Epidermal melanocyte (primary cell): ENCODE measurements at regions not wholly inside any gene's neighbourhood (a gene's known extent, or its start where the extent isn't known, plus 50 kb on each side); places are given as distances from the start of the nearest gene placed in this dataset.
"Not testable (repeated sequence)": the region's sequence is repeated elsewhere in the genome, so short reads cannot be mapped to it uniquely, and the experiment has no call there.

Experiments
- DNase-seq: peaks from one replicate; pipeline ENCODE4 v3.0.0; 2011; ENCODE audit warnings: low spot score; ENCODE audit not compliant: insufficient read length

DNA sequence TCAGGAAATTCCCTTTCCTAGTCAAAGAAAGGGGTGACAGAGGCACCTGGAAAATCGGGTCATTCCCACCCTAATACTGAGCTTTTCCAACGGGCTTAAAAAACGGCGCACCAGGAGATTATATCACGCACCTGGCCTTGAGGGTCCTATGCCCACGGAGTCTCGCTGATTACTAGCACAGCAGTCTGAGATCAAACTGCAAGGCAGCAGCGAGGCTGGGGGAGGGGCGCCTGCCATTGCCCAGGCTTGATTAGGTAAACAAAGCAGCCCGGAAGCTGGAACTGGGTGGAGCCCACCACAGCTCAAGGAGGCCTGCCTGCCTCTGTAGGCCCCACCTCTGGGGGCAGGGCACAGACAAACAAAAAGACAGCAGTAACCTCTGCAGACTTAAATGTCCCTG lies 107.5 kb upstream of the VWC2 start:
- not testable (repeated sequence) for DNase-seq

DNA sequence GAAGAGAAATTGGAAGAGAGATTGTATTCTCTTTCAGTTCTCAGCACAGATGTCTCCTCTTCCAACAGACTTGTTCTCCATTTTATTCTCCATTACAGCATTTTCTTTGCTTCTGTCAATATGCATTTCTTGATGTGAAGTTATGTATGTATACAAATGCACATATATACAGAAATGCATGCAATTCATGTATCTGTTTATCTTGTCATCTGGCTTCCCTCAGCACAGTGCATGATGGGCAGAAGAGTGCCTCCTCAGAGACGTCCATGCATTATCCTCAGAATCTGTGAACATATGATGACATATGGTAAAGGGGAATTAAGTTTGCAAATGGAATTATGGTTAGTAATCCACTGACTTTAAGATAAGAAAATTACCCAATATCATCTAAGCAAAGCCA lies 106.7 kb upstream of the VWC2 start:
- DNase-seq, result no peak

DNA sequence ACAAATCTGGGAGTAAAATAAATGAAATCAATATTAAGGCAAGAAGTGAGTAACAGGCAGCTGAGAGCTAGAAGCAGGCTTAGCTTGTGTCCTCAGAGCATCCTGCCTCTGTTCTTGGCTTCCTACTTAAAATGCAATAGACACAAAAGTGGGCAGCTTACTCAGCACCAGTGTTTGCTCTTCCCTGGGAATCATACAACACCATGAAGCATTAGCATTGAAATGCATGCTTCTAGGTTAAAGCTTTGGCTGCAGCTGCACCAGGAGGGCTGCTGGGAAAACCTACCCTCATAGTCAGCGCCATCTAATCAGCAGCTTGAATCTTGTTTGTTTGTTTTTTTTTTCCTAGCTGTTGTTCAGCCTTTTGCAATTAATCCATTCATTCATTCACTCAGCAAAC lies 104.2 kb upstream of the VWC2 start:
- DNase-seq, result no peak

DNA sequence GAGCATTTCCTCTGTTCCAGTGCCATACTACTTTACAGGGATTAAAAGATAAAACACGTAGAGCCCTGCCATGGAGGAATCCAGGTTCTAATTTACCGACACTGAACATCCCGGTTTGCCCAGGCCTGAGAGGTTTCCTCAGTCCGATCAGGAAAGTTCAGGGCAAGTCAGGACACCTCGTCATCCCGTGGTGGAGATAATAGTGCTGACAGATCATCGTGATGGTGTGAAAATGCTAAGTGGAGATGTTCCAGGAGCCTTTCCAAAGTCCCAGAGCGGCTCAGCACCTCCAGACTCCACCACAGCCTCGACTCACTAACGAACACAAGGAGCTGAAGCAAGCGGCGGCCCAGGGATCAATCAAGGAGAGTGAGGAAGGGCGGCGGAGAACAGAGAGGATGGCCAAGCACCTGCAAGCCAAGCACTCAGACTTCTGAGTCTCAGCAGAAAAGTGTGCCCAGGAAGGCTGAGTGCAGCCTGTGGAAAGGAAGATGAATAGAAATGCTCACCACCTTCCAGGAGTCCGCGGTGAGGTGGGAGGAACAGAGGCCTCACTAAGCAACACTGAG lies 103.7 kb upstream of the VWC2 start:
- DNase-seq, result no peak

DNA sequence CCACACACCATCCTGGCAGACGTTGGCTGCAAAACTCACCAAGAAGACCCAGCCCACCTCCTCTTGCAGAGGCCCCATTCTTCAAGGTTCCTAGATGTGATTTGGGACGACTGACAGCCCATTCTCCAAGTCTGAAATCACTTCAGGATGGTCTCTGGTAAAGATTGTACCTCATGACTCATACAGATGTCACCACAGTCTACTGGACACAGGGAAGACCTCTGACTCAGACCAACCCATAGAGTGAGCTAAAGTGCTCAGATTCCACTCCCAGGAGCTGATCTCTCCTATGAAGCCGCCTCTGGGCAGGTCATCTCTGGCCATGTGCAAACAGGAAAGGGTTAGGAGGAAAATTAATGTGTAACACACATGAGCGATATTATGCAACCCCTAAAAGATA lies 102.4 kb upstream of the VWC2 start:
- no peak for DNase-seq

DNA sequence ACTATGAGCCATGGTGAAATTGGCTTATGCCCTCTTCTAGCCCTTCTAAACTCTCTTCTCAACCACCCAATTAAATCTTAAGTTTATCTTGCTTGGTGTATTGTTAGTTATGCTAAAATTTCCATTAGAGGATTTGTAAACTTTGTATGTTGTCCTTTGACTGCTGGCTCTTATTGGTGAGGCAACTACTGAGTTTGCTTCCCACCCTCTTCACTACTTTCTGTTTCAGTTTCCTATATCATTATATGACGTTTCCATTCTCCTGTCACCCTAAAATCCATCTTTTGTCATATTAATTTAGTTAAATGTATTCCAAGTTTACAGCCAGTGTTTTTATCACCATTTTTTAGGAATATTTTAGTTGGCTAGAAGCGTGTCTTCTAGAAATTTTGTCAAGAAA lies 80.9 kb upstream of the VWC2 start:
- DNase-seq, result no peak

DNA sequence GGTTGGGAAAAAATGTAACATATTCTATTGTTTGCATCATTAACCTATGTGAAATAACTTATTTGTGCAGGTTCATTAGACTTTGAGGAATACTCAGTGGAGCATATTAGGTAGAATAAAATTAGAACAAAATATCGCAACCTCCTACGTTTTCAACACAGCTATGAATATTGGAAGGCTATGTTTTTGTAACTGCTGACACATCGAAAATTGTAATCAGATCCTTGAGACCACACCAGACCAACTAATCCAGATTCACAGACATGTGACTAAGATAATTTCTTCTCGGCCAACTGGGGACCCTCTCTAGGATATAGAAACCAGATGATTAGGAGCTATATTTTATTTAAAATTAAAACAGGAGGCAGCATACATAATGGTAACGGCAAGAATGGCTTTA lies 77.5 kb upstream of the VWC2 start:
- no peak for DNase-seq

DNA sequence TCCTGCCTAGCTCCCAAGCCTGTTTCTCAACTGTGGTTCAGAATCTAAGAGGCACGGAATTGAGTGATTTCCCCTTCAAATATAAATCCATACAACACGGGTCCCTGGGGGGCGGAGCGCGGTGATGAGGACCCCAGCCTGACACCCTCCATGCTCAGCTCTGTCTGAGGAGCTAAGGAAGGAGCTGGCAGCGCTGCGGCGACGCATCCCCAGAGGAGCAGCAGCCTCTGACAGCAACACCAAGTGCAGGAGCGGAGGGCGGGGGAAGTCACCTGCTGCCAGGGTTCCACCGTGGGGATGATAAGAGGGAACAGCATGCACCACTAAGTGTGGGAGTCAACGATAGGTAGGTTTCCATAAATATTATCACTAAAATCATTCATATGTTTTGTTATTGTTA lies 72.6 kb upstream of the VWC2 start:
- no peak for DNase-seq

DNA sequence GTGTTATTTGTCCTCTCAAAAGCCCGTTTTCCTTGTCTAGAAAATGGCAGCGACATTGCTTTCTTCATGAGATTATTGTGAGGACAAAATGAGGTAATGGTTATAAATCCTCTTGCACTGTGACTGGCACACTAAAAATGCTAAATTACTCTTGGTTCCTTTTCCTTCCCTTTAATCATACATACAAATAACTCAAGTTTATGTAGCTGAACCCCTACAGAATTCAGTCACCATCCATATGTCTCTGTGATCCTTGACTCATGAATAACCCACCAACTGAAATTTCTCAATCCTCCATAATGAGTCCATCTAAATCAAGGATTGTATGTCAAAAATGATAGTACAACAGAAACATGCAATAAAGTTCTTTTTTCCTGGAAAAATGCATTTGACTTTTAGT lies 71.3 kb upstream of the VWC2 start:
- DNase-seq, result no peak

DNA sequence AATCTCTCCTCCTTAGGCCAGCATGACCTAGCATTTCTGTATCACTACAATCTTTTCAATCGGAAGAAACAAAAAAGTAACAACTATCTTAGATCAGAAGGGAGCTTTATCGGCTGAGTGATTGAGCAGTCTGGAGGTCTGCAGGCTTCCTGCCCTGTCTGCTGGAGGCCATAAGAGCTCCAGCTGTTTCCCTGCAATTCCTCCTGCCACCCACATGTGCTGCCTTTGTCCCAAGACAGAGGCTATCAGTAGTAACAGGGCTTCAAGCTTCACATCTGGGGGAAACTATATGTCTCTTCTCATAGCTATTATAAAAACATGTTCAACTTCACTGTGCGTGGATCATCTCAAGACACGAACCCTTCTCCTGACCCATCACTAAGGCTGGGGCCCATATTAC lies 70.1 kb upstream of the VWC2 start:
- no peak for DNase-seq

DNA sequence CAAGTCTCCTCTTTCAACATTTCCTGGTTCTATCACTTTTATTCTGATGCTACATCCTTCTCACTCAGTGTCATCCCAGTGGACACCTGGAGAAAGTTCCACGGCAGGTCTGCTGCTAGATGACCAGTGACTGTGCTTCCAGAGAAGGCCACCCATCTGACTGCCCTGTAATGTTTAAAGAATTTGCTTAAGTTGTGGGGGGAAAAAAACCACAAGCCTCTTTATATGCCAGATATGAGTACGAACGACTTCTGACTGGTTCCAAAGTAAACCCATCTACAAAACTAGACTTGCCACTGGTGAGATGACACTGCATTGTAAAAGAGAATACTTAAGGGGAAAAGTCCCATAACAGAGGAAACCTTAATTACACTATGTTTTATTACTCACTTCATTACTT lies 69.6 kb upstream of the VWC2 start:
- DNase-seq, result no peak

DNA sequence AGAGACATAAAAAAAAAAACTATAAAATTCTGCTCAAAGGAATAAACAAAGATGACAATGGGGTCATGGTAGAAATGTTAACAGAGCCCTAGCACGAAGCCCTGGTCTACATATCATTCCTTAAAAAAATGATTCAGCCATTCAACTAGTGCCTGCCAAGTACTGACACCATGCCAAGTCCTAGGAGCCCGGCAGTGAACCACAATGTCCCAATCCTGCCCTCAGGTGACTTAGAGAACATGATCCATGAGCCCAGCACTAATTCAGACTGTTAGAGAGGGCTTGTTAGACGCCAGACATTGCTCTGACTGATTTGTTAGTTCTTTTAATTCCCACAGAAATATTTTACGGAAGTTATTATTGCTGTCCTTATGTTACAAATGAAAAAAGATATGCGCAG lies 67.3 kb upstream of the VWC2 start:
- DNase-seq, result no peak

DNA sequence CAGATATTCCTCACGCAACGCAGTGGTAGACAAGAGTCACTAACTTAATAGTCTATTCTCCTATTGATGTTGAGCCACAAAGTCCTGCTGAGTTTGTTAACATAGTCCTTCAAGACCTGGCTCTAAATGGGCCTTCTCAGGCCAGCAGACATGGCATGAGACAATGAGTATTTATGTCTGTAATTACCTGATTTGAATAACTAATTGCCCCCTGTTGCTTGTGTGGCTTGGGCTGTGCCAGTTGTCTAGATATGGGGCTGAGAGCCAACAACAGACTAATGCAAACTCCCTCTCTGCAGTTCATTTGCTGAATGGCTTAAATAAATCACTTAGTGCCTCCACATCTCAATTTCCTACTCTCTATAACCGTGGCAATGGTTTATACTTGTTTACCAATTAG lies 65.5 kb upstream of the VWC2 start:
- DNase-seq, result no peak

DNA sequence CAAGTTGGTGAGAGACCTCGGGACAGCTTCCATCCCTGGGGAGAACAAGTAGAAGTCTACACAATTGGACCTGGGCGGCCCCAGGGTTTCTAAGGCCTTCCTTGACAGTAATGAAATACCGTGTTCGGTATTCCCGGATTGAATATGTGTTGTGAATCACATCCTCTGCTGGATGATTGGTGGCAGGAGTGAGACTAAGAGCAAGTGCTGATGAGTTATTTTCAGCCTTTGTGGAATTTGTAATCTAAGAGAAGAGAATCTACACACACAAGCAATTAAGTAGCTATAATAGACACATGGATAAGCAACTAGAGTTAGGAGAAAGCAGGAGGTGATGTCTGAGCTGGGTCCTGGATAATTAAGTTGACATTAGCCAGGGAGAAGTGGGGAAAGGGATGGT lies 64.8 kb upstream of the VWC2 start:
- no peak for DNase-seq

DNA sequence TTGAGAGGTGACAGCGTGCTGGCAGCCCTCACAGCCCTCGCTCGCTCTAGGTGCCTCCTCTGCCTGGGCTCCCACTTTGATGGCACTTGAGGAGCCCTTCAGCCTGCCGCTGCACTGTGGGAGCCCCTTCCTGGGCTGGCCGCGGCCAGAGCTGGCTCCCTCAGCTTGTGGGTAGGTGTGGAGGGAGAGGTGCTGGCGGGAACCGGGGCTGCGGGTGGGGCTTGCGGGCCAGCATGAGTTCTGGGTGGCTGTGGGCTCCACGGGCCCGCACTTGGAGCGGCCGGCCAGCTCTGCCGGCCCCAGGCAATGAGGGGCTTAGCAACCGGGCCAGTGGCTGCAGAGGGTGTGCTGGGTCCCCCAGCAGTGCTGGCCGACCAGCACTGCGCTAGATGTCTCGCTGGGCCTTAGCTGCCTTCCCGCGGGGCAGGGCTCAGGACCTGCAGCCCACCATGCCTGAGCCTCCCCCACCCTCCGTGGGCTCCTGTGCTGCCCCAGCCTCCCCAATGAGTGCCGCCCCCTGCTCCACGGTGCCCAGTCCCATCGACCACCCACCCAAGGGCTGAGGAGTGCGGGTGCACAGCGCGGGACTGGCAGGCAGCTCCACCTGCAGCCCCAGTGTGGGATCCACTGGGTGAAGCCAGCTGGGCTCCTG lies 62.2 kb upstream of the VWC2 start:
- not testable (repeated sequence) for DNase-seq

DNA sequence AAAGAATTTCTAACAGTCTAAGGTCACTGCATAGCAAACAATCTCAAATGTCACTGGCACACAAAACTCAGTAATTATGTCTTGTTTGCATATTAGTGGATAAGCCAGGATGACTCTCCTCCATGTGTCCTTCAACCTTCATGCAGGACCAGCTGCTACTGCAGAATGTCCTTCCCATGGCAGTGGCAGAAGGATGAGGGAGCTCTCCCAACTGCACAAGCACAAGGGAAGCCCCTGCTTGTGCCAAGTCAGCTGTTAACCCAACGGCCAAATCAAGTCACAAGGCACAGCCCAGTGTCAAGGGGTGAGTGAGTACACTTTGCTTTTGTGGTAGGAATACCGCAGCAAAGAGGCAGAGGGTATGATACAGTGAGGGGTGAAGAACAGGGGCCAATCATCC lies 59.3 kb upstream of the VWC2 start:
- DNase-seq, result no peak

DNA sequence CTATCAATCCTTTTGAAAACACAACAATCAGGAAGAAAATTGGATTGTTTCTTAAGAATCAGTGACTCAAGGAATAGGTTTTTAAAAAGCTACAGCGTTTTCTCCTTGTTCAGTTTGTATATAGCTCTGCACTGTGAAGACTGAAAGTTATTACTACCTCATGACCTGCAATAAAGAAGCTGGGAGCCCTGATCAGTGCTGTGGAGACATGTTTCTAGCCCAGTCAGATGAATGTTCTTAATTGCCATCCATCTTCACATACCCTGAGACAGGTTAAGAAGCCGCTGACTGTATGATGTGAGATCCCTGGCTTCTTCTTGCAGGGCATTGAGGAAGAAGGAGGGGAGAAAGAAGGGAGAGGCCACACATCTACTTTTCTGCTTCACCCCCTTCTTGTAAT lies 58.0 kb upstream of the VWC2 start:
- no peak for DNase-seq

DNA sequence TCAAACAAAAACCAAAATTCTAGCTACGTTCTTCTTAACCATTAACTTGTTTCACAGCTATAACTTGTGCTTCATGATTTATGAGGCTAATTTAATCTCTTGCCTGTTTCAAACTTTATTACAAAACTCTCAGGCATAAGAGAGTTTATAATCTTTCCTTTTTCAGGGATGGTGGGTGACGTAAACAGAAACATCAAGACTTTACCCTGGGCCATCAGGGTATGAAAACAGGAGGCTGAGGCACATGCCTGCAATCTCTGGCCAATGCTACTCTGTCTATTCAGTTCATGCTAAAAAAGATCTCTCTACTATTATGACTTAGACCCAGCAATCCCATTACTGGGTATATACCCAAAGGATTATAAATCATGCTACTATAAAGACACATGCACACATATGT lies 55.9 kb upstream of the VWC2 start:
- DNase-seq, result no peak

DNA sequence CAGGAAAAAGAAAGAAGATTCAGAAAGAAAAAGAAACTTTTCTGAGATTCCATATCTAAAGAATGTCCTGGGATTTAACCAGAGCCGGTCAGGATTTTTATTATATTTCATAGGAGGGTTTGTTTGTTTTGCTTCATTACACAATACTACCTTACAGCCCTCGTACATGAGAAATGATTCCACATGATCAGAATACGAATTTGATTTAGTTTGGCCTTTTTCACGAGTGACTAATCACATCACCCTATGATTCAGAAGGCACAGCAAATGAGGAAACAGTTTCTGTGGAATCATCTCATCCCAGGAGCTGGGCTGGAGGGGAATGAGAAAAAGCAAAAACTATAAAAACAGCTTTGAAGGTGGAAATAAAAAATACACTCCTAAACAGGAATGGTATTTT lies 54.7 kb upstream of the VWC2 start:
- no peak for DNase-seq

DNA sequence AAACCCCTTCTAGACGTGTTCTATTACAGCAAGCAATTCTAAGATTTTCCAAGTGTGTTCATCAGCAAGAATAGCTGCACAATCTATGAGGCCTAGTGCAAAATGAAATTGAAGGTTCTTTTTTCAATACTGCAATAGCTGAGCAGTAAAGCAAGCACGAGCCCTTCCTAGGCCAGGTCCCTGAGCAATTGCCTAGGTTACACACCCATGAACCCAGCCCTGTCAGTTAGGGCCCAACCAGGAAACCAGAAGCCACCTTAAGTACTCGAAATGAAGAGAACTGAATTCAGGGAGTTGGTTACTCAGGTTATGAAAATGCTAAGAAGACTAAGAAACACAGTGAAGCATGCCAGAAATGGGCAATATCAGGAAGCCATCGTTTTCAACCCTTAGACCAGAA lies 52.0 kb upstream of the VWC2 start:
- no peak for DNase-seq
